Epithelial cell of esophagus (primary cell): ENCODE measurements at regions not wholly inside any gene's neighbourhood (a gene's known extent, or its start where the extent isn't known, plus 50 kb on each side); places are given as distances from the start of the nearest gene placed in this dataset.
A peak's percentile ranks its signal among the peaks of the same experiment; 100 is the strongest.

Experiments used
- DNase-seq: peaks from one replicate; pipeline ENCODE4 v3.0.0; 2010; ENCODE audit warnings: low read depth
- H3K4me3 ChIP-seq: 2 replicates; pipeline ENCODE4 v1.5.1; 2011; ENCODE audit warnings: mild to moderate bottlenecking, low read length, control low read depth
- CTCF ChIP-seq: IDR thresholded peaks from 2 replicates; pipeline ENCODE4 v1.5.1; 2011; ENCODE audit warnings: low read depth, mild to moderate bottlenecking, low read length, control low read depth, inconsistent platforms; ENCODE audit not compliant: insufficient read depth; ENCODE audit errors: missing control alignments

DNA sequence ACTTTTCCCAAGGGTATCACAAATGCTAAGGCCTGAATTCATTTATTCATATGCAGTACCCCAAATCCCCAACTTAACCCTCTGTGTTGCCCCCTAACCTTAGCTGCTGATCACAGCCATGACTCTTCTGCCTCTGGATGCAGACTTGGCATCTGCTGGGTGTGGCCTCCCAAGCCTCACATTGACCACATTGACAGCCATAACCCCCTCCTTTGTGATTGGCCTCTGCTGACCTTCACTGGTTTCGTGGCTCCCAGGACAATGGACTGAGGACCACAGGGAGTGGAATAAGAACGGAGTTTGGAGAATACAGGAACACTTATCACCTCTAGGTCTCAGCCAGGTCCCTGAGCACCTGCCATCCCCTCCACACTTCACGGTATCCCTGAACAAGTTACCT lies 123.6 kb upstream of the CPEB2 start:
- H3K4me3 ChIP-seq: no peak overlapping the region
- TF ChIP-seq CTCF: no peak
- no peak for DNase-seq

DNA sequence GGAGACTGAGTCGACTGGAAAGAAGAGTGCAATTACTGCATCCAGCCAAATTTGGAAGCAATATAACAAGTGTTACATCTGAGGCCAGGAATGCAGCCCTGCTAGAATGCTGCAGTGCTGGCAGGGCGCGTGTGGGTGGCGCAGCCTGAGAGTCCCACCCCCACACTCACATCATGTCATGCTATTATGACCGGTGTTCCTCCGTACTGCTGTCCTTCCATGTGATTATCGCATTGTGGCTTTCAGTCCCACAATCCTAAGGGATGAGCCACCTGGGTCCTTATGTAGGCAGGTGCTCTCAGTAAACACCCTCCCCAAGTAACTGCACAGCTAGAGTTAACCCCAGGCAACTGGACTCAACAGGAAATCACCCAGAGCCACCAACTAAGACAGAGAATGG lies 122.6 kb upstream of the CPEB2 start:
- peak; percentile 72 for DNase-seq
- TF ChIP-seq CTCF: no peak
- H3K4me3 ChIP-seq: no peak overlapping the region

DNA sequence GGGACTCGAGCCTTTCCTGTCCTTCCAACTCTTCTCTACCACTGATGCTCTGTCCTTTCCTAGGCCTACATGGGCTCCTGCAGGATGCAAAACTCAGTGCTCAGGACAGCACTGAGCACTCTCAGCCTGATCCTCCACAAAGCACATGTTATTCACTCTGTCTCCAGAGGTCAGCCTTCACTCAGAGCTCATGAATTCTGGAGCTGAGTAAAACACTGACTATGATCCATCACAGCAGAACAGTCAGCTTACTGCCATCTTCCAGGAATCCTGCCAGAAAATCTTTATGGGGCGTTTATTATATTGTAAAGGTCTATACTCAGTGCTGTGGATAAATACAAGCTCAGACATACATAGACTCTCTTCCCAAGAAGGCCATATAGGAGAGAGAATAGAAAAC lies 121.5 kb upstream of the CPEB2 start:
- DNase-seq: peak; percentile 36
- TF ChIP-seq CTCF: no peak
- H3K4me3 ChIP-seq: no peak overlapping the region

GRCh38 chr4:14883166-14883565 lies 119.1 kb upstream of the CPEB2 start:
- TF ChIP-seq CTCF: no peak
- no peak overlapping the region for H3K4me3 ChIP-seq
- DNase-seq: no peak

DNA sequence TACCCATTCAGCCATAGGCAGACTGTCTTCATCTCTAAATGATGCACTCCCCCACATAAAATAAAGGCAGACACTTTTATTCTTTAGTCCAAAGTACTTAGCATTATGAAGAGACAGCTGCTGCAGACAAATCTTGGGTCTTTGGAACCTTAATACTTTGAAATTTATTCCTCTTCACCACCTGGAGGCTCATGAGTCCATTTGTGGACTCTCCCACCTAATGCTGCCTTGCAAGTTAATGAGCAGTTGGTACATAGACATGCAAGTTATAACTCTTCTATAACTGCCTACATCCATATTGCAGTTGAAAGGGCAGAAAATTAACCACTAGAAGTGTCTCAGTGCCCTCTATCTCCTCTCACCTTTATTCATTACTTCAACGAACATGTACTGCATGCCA lies 118.6 kb upstream of the CPEB2 start:
- no peak for TF ChIP-seq CTCF
- H3K4me3 ChIP-seq: no peak overlapping the region
- DNase-seq: no peak

DNA sequence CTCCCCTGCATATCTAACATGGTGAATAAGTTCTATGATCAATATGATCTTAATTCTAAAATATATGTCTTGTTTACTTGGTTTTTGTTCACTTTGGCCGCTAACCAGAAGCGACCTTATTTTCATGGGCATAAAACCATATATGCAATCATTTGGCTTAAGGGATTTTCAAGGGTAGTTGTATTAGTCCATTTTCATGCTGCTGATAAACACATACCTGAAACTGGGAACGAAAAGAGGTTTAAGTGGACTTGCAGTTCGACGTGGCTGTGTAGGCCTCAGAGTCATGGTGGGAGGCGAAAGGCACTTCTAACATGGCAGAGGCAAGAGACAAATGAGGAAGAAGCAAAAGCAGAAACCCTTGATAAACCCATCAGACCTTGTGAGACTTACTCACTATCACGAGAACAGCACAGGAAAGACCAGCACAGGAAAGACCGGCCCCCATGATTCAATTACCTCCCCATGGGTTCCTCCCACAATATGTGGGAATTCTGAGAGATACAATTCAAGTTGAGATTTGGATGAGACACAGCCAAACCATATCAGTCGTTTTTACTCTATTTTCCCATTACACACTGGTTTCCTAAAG lies 114.3 kb upstream of the CPEB2 start:
- H3K4me3 ChIP-seq: no peak overlapping the region
- peak; percentile 58 for DNase-seq
- TF ChIP-seq CTCF: no peak

GRCh38 chr4:14888790-14889572 lies 113.3 kb upstream of the CPEB2 start:
- H3K4me3 ChIP-seq: no peak overlapping the region
- peak; percentile 98 for DNase-seq
- no peak for TF ChIP-seq CTCF
